ENCODE measurements at regions not wholly inside any gene's neighbourhood (a gene's known extent, or its start where the extent isn't known, plus 50 kb on each side); places are given as distances from the start of the nearest gene placed in this dataset.

- 78% methylated on average over 2 of the region's 3 CpGs for WGBS (ENCODE audit: insufficient coverage)
- H2AFZ ChIP-seq (ENCODE audit: insufficient read depth, low read depth, low read length, poor library complexity, severe bottlenecking): no peak overlapping the region
Observed at GRCh38 chr10:36766940-36767339, 358.5 kb upstream of the ANKRD30A start.

GRCh38 chr10:36766415-36766810 is 359.0 kb upstream of the ANKRD30A start:
- H3K27me3 ChIP-seq (replicated peaks in 1 of 4; ENCODE audit: control extremely low read depth in 1 of 4, control insufficient read depth in 3 of 4, insufficient read depth in 4 of 4, low read length in 3 of 4): no peaks in the 10 kb centered on the region
- H3K36me3 ChIP-seq (replicated peaks in 1 of 2; ENCODE audit: control extremely low read depth in 1 of 2, control insufficient read depth in 1 of 2, extremely low read depth in 1 of 2, insufficient read depth in 2 of 2, low read length in 1 of 2): no peaks in the 10 kb centered on the region
- POLR2A ChIA-PET: no interaction called here
- no peak overlapping the region for H3K4me3 ChIP-seq (ENCODE audit: control extremely low read depth in 1 of 5, extremely low read depth in 1 of 5, insufficient read depth in 1 of 5, low read depth in 2 of 5, low read length in 4 of 5)
- no peaks in the 10 kb centered on the region for H3K27me3 Mint-ChIP-seq
- H2AFZ ChIP-seq (ENCODE audit: insufficient read depth, low read depth, low read length, poor library complexity, severe bottlenecking): no peak overlapping the region
- H3K4me1 ChIP-seq (ENCODE audit: control insufficient read depth in 2 of 2, insufficient read depth in 2 of 2, low read length in 2 of 2): no peaks in the 10 kb centered on the region
- intact Hi-C loops (cut with micrococcal nuclease): no loop called here
- no peak overlapping the region for H3K27ac Mint-ChIP-seq
- 60% methylated on average over 1 of the region's 2 CpGs for WGBS (ENCODE audit: insufficient coverage)
- no peaks in the 10 kb centered on the region for H4K20me1 ChIP-seq (ENCODE audit: control insufficient read depth, insufficient read depth, low read length, poor library complexity, severe bottlenecking)
- ATAC-seq (ENCODE audit: low read depth) (no peak), DNase-seq (no peak)
- H3K79me2 ChIP-seq (ENCODE audit: control insufficient read depth, insufficient read depth, low read length): no peaks in the 10 kb centered on the region
- no peaks in the 10 kb centered on the region for H3K9me3 Mint-ChIP-seq (ENCODE audit: insufficient read depth)
- TF ChIP-seq CTCF (IDR thresholded peaks at IDR 0.05): no peak
- no peaks in the 10 kb centered on the region for H3K9me3 ChIP-seq (ENCODE audit: control extremely low read depth in 1 of 3, control insufficient read depth in 2 of 3, insufficient read depth in 1 of 3, low read length in 2 of 3)
- H3K27ac ChIP-seq (ENCODE audit: low read length in 2 of 2): no peak overlapping the region
- H3K4me1 Mint-ChIP-seq: no peaks in the 10 kb centered on the region
- H3K4me2 ChIP-seq (replicated peaks; ENCODE audit: low read depth, low read length, poor library complexity, severe bottlenecking): no peak overlapping the region
- no peak overlapping the region for H3K4me3 Mint-ChIP-seq
- H3K9ac ChIP-seq (ENCODE audit: low read length): no peak overlapping the region
- CTCF ChIA-PET: no interaction called here

More at GRCh38 chr10:36766940-36767339, 358.5 kb upstream of the ANKRD30A start:
- Mint-ChIP-seq H3K4me1 (no peaks in the 10 kb centered on the region), H3K4me3 (no peak overlapping the region), H3K27me3 (no peaks in the 10 kb centered on the region), H3K9me3 (ENCODE audit: insufficient read depth) (no peaks in the 10 kb centered on the region), H3K27ac (no peak overlapping the region)
- no peaks in the 10 kb centered on the region for H3K36me3 ChIP-seq (replicated peaks in 1 of 2; ENCODE audit: control extremely low read depth in 1 of 2, control insufficient read depth in 1 of 2, extremely low read depth in 1 of 2, insufficient read depth in 2 of 2, low read length in 1 of 2)
- H3K4me1 ChIP-seq (ENCODE audit: control insufficient read depth in 2 of 2, insufficient read depth in 2 of 2, low read length in 2 of 2): no peaks in the 10 kb centered on the region
- H3K27me3 ChIP-seq (replicated peaks in 1 of 4; ENCODE audit: control extremely low read depth in 1 of 4, control insufficient read depth in 3 of 4, insufficient read depth in 4 of 4, low read length in 3 of 4): no peaks in the 10 kb centered on the region
- no peak for TF ChIP-seq EZH2 (IDR thresholded peaks at IDR 0.05; ENCODE audit: borderline replicate concordance, insufficient read depth, low read depth, low read length, poor library complexity, severe bottlenecking)
- TF ChIP-seq CTCF (IDR thresholded peaks at IDR 0.05): no peak
- H3K9ac ChIP-seq (ENCODE audit: low read length): no peak overlapping the region
- intact Hi-C loops (cut with micrococcal nuclease): no loop called here
- no peak overlapping the region for H3K4me3 ChIP-seq (ENCODE audit: control extremely low read depth in 1 of 5, extremely low read depth in 1 of 5, insufficient read depth in 1 of 5, low read depth in 2 of 5, low read length in 4 of 5)
- no peak overlapping the region for H3K4me2 ChIP-seq (replicated peaks; ENCODE audit: low read depth, low read length, poor library complexity, severe bottlenecking)
- CTCF ChIA-PET: no interaction called here
- H3K9me3 ChIP-seq (ENCODE audit: control extremely low read depth in 1 of 3, control insufficient read depth in 2 of 3, insufficient read depth in 1 of 3, low read length in 2 of 3): no peaks in the 10 kb centered on the region
- DNase-seq (no peak), ATAC-seq (ENCODE audit: low read depth) (no peak)
- POLR2A ChIA-PET: no interaction called here
- H4K20me1 ChIP-seq (ENCODE audit: control insufficient read depth, insufficient read depth, low read length, poor library complexity, severe bottlenecking): no peaks in the 10 kb centered on the region
- no peaks in the 10 kb centered on the region for H3K79me2 ChIP-seq (ENCODE audit: control insufficient read depth, insufficient read depth, low read length)
- H3K27ac ChIP-seq (ENCODE audit: low read length in 2 of 2): no peak overlapping the region

All from B cell (primary cell).